ENCODE measurements at regions not wholly inside any gene's neighbourhood (a gene's known extent, or its start where the extent isn't known, plus 50 kb on each side); places are given as distances from the start of the nearest gene placed in this dataset.

DNA sequence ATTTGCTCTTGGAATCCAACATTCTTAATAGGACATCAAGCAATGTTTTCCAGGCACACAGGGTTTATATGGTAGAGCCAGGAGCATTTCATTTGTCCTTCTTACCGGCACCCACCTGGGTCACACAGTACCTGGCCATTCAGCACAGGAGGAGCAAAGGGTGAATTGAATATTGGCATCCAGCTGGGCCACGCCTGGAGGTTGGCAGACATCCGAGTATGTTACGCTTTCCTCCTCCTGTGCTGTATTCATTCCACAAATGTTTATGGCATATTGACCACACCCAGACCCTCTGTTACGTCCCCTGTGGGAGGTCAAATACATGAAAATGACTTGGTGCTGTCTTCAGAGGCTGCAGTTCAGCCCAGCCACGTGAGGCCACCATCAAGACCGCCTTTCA, 206.2 kb downstream of the RTP5 start:
- TF ChIP-seq CTCF (IDR thresholded peaks at IDR 0.05) (no peak), POLR2A (IDR thresholded peaks at IDR 0.05) (no peak), POLR2AphosphoS5 (IDR thresholded peaks at IDR 0.05) (no peak), EP300 (IDR thresholded peaks at IDR 0.05) (no peak)
